ENCODE measurements at regions not wholly inside any gene's neighbourhood (a gene's known extent, or its start where the extent isn't known, plus 50 kb on each side); places are given as distances from the start of the nearest gene placed in this dataset.
"Not testable (repeated sequence)": the region's sequence is repeated elsewhere in the genome, so short reads cannot be mapped to it uniquely, and the experiment has no call there.

GRCh38 chr5:12578803-12579202 is 674.6 kb upstream of the CTNND2 start:
- not testable (repeated sequence) for TF ChIP-seq EZH2 (IDR thresholded peaks at IDR 0.05; ENCODE audit: low read depth, unreplicated experiment); CTCF (conservative IDR thresholded peaks at IDR 0.05; ENCODE audit: low read depth in 2 of 2); REST (IDR thresholded peaks at IDR 0.05; ENCODE audit: unreplicated experiment); POLR2AphosphoS5 (IDR thresholded peaks at IDR 0.05; ENCODE audit: low read depth); ETS1 (IDR thresholded peaks at IDR 0.05); STAT1 (IDR thresholded peaks at IDR 0.05; ENCODE audit: unreplicated experiment); EZH2phosphoT487 (IDR thresholded peaks at IDR 0.05; ENCODE audit: unreplicated experiment); NANOG (IDR thresholded peaks at IDR 0.05; ENCODE audit: borderline replicate concordance); ZNF114 (CRISPR knock-in tag; IDR thresholded peaks at IDR 0.05); CREB1 (CRISPR knock-in tag; IDR thresholded peaks at IDR 0.05; ENCODE audit: low read depth)

Measured in GM23338 (cell line).